Stimulated activated naive CD8-positive, alpha-beta T cell treated with anti-CD3 and anti-CD28 coated beads, Interleukin-15, amount 100 ng/mL, for 72 hours (primary cell): ENCODE measurements at regions not wholly inside any gene's neighbourhood (a gene's known extent, or its start where the extent isn't known, plus 50 kb on each side); places are given as distances from the start of the nearest gene placed in this dataset.
"Not testable (repeated sequence)": the region's sequence is repeated elsewhere in the genome, so short reads cannot be mapped to it uniquely, and the experiment has no call there.

Experiments
- ATAC-seq: fragments of 150-1000 bp; cut with Tn5 transposase; 2 replicates; pipeline ENCODE4 v1.10.0; 2021; ENCODE audit warnings: mild to moderate bottlenecking, moderate library complexity
- DNase-seq, 2 donors: peaks; one replicate each; pipeline ENCODE4 v3.0.0; 2021 to 2022
- H3K27ac Mint-ChIP-seq, 2 donors: one replicate each; pipeline ENCODE4 v1.8.0; 2022; ENCODE audit warnings: mild to moderate bottlenecking in 2 of 2, mixed read lengths in 2 of 2, moderate library complexity in 2 of 2
- H3K27me3 Mint-ChIP-seq: one replicate; pipeline ENCODE4 v1.8.0; 2022; ENCODE audit warnings: mixed read lengths
- H3K4me1 Mint-ChIP-seq: one replicate; pipeline ENCODE4 v1.8.0; 2022; ENCODE audit warnings: mild to moderate bottlenecking, mixed read lengths
- H3K4me3 Mint-ChIP-seq, 2 donors: one replicate each; pipeline ENCODE4 v1.8.0; 2022; ENCODE audit warnings: mild to moderate bottlenecking in 2 of 2, mixed read lengths in 2 of 2, moderate library complexity in 1 of 2
- H3K9me3 Mint-ChIP-seq, 2 donors: one replicate each; pipeline ENCODE4 v1.8.0; 2022; ENCODE audit warnings: mixed read lengths in 2 of 2

DNA sequence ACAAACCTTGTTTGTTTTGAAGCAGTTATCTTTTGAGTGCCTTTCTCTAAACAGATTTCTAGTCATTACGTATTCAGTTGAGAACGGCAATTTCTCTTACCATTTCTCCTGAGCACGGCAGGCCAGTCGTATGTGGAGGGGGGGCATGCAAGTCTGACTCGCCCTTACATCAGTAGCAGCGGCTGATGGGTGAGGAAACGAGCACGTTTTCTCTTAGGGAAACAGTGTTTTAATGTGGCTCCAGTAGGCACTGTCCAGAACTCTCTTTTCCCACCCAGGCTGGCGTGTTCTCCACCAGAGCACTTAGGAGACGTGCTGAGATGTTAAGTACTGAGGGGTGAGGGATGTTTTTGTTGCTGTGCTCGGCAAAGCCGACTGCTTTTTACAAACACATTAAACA lies 240.5 kb downstream of the STIM2 start:
- no peak overlapping the region for H3K4me3 Mint-ChIP-seq
- H3K27me3 Mint-ChIP-seq: peaks cover 25% of the 10 kb centered on the region
- no peak overlapping the region for H3K27ac Mint-ChIP-seq
- no peaks in the 10 kb centered on the region for H3K4me1 Mint-ChIP-seq
- ATAC-seq (no peak), DNase-seq (no peak)
- no peaks in the 10 kb centered on the region for H3K9me3 Mint-ChIP-seq

DNA sequence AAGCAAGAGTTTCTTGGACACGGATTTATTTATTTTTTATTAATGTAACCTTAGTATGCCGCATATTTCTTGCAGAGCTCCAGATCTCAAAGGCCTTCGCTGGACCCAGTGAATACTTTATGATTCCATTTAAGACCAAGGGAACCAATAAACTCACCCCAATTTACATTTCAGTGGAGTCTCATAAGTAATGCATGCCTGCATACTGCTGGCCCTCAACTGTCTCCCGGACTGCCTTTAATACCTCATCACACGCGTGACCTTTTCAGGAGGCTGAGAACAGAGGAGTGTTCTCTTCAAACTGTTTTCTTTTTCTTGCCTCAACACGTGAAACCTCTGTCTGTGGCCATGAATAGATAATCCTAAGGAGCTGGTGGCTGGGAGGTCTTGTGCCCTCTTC lies 240.9 kb downstream of the STIM2 start:
- no peak overlapping the region for H3K27ac Mint-ChIP-seq
- H3K9me3 Mint-ChIP-seq: no peaks in the 10 kb centered on the region
- no peaks in the 10 kb centered on the region for H3K4me1 Mint-ChIP-seq
- peaks cover 25% of the 10 kb centered on the region for H3K27me3 Mint-ChIP-seq
- ATAC-seq (no peak), DNase-seq (no peak)
- H3K4me3 Mint-ChIP-seq: no peak overlapping the region

DNA sequence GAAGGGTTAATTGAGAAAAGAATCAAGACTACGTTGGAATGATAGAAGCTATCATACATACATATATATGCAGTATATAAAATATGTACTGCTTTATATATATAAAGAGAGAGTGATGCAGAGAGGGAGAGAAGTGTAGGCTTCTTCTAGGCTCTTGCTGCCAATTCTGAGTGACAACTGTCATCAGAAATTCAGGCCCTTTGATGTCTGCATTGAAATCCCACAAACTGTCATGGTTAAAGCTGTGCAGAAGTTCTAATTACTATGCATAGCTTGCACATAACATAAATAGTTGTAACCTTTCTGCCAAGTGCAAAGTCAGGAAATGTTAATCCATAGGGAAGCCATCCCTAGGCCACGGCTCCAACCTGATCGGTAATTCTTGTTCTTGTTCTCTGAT lies 251.0 kb downstream of the STIM2 start:
- Mint-ChIP-seq H3K4me3 (no peak overlapping the region), H3K27me3 (no peaks in the 10 kb centered on the region), H3K4me1 (no peaks in the 10 kb centered on the region), H3K27ac (no peak overlapping the region), H3K9me3 (no peaks in the 10 kb centered on the region)
- ATAC-seq (no peak), DNase-seq (no peak)

DNA sequence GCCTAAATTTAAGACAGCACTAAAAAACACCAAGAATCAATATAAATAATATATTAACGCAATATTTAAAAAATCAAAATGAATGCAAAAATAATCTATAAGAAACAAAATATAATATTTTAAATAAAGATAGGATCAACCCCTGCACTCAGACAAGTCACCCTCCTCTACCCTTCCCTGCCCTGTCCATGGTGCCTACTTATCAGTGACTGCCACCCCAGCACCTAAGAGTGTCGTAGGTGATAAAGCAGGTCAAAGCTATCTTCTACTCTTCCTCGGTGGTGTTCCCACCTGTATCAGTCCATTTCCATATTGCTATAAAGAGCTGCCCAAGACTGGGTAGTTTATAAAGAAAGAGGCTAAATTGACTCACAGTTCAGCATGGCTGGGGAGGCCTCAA lies 251.9 kb downstream of the STIM2 start:
- no peak for DNase-seq
- Mint-ChIP-seq H3K9me3 (no peaks in the 10 kb centered on the region), H3K4me3 (no peak overlapping the region), H3K4me1 (no peaks in the 10 kb centered on the region), H3K27ac (no peak overlapping the region), H3K27me3 (no peaks in the 10 kb centered on the region)
- no peak for ATAC-seq

DNA sequence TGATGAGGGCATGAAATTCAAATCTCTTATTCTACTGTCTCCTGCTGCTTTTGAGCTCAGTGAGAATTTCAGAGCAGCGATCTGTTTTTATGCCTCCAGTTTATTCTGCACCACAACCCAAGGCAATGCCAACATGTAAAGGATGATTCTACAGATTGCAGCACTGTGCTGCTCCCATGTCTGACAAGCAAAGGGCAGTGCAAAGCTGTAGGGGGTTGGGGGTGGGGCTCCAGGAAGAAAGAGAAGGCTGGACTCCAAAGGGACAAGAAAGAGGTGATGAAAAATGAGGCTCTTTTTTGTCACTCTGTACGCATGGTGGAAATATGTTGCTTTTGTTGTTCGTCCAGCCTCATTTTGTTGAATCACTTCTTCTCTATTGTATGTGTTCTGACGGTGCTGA lies 254.6 kb downstream of the STIM2 start:
- Mint-ChIP-seq H3K27ac (no peak overlapping the region), H3K4me3 (no peak overlapping the region), H3K27me3 (no peaks in the 10 kb centered on the region), H3K9me3 (peaks cover 0 to under 1% of the 10 kb centered on the region in 2 donors), H3K4me1 (no peaks in the 10 kb centered on the region)
- ATAC-seq: no peak
- no peak for DNase-seq

DNA sequence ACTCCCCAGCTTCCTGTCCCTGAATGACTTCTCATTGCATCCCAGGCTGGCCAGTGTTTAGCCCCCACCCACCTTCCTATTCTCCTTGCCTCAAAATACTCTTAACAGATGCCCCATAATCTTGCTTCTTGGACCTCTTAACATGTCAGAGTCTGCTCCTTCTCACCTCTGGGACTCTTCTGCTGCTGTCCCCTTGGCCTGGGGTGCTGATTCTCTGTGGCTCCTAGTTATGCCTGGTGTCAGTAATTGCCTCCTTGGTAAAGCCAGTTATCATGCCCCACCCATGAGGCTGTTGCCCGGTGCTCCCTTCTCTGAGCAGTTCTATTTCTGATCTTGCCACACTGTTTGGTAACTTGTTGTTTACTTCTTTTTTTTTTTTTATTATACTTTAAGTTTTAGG lies 256.8 kb downstream of the STIM2 start:
- no peak for DNase-seq
- H3K27ac Mint-ChIP-seq: no peak overlapping the region

DNA sequence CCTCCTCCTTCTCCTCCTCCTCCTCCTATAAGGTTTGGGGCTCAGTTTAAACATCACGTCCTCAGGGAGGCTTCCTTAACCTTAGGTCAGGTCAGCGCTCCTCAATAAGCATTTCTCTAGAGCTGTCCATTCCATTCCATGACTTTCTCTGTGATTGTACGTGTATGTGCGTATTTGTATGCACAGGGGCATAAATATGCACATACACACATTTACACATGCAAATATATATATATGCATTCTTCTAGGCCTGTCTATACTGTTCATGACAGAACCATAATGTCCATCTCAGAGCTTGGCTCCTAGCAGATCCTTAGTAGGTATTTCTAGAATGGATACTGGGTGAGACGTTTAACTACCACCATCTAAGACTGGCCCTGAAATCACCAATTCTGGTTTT lies 258.6 kb downstream of the STIM2 start:
- ATAC-seq: no peak

More for the DNA sequence above, 256.8 kb downstream of the STIM2 start:
- no peaks in the 10 kb centered on the region for H3K4me1 Mint-ChIP-seq
- H3K9me3 Mint-ChIP-seq: peaks cover 0 to 6% of the 10 kb centered on the region in 2 donors
- no peak for ATAC-seq
- no peaks in the 10 kb centered on the region for H3K27me3 Mint-ChIP-seq
- H3K4me3 Mint-ChIP-seq: no peak overlapping the region

DNA sequence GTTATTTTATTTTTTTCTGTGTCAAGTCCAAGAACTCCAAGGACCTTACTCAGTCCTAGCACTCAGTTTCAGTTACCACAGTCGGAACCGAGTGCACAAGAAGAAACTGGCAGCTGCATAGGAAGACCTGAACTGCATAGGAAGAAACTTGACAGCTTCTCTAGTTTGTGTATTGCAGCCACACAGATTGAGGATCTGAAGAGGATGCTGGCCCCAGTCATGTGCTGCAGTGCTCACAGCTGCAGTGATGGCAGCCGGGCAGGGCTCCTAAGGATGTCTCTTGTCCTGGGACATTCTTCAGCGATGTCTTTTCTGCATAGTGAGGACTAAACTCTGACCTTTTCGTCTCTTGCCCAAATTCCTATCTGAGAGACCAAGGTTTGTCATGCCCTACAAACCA lies 261.2 kb downstream of the STIM2 start:
- no peaks in the 10 kb centered on the region for H3K27me3 Mint-ChIP-seq
- DNase-seq (no peak), ATAC-seq (no peak)
- H3K9me3 Mint-ChIP-seq: peaks cover 0 to 6% of the 10 kb centered on the region in 2 donors
- no peak overlapping the region for H3K27ac Mint-ChIP-seq
- H3K4me3 Mint-ChIP-seq: no peak overlapping the region
- no peaks in the 10 kb centered on the region for H3K4me1 Mint-ChIP-seq

More for the DNA sequence above, 258.6 kb downstream of the STIM2 start:
- H3K9me3 Mint-ChIP-seq: peaks cover 0 to 6% of the 10 kb centered on the region in 2 donors
- no peaks in the 10 kb centered on the region for H3K27me3 Mint-ChIP-seq
- no peaks in the 10 kb centered on the region for H3K4me1 Mint-ChIP-seq
- DNase-seq: no peak
- no peak overlapping the region for H3K4me3 Mint-ChIP-seq
- no peak overlapping the region for H3K27ac Mint-ChIP-seq

DNA sequence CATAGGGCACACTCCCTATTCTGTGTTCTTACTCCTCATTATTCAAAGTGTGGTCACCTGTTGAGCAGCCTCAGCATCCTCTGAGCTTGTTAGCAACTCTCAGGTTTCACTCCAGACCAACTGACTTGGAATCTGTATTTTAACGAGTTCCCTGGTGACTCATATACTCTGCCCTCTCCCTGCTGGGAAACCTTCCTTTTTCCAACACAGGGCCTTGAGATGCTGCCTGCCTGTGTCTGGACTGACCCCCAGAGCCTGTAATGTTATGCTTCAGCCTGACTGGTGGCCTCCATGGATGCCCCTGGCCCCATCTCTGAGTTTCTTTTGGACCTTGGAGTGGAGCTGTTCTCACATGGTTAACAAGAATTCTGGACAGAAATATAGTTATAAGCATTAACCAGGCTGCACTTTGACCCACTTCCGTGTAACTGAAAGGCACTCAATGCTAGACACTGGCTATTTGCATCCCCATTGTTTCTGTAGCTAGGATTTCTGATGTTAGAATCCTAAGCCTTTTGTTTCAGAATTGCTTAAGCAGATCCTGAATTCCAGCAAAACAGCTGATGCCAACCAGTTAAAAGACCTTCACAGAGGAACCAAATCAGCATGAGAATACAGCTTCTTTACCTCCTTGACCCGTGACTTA lies 262.6 kb downstream of the STIM2 start:
- Mint-ChIP-seq H3K9me3 (peaks cover 0 to 6% of the 10 kb centered on the region in 2 donors), H3K27ac (no peak overlapping the region), H3K4me3 (no peak overlapping the region), H3K4me1 (no peaks in the 10 kb centered on the region), H3K27me3 (no peaks in the 10 kb centered on the region)
- ATAC-seq (no peak), DNase-seq (no peak)

- no peak for ATAC-seq
Measured at GRCh38 chr4:27123769-27124124, 263.1 kb downstream of the STIM2 start.

GRCh38 chr4:27126895-27127294 lies 266.3 kb downstream of the STIM2 start:
- not testable (repeated sequence) for H3K27me3 Mint-ChIP-seq, H3K4me3 Mint-ChIP-seq, H3K9me3 Mint-ChIP-seq, H3K27ac Mint-ChIP-seq, ATAC-seq, DNase-seq, H3K4me1 Mint-ChIP-seq

More at GRCh38 chr4:27123769-27124124, 263.1 kb downstream of the STIM2 start:
- peaks cover 0 to 6% of the 10 kb centered on the region in 2 donors for H3K9me3 Mint-ChIP-seq
- no peak overlapping the region for H3K27ac Mint-ChIP-seq
- peaks cover 4% of the 10 kb centered on the region for H3K27me3 Mint-ChIP-seq
- no peak for DNase-seq
- H3K4me3 Mint-ChIP-seq: no peak overlapping the region
- no peaks in the 10 kb centered on the region for H3K4me1 Mint-ChIP-seq

GRCh38 chr4:27128443-27128842 lies 267.8 kb downstream of the STIM2 start:
- Mint-ChIP-seq H3K27ac (no peak overlapping the region), H3K9me3 (peaks cover 4 to 8% of the 10 kb centered on the region in 2 donors), H3K4me3 (no peak overlapping the region), H3K27me3 (peaks cover 10% of the 10 kb centered on the region), H3K4me1 (no peaks in the 10 kb centered on the region)
- no peak for DNase-seq
- ATAC-seq: no peak

- DNase-seq (no peak), ATAC-seq (no peak)
- peaks cover 10% of the 10 kb centered on the region for H3K27me3 Mint-ChIP-seq
- peaks cover 13 to 23% of the 10 kb centered on the region in 2 donors for H3K9me3 Mint-ChIP-seq
- no peak overlapping the region for H3K4me3 Mint-ChIP-seq
- H3K4me1 Mint-ChIP-seq: no peaks in the 10 kb centered on the region
- H3K27ac Mint-ChIP-seq: no peak overlapping the region
Measured at GRCh38 chr4:27129871-27130366, 269.3 kb downstream of the STIM2 start.

DNA sequence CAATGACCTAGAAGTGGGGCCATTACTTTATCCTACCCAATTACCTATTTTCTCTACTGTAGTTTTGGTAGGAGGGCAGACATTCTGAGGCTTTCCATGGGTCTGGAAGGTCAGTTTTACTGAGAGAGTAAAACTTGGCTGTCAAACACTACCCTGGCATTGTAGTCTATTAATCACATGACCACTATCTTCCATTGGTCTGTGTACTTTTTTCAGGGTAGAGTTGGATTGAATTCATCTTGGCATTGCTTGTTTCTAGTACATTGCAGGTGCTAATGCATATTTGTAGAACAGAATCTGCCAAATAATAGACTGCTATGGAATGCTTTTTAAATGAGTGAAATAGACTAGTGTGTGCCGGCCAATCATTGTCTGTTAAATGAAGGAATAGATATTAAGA lies 271.9 kb downstream of the STIM2 start:
- ATAC-seq: no peak
- no peak for DNase-seq
- peaks cover 10% of the 10 kb centered on the region for H3K27me3 Mint-ChIP-seq
- H3K4me1 Mint-ChIP-seq: no peaks in the 10 kb centered on the region
- H3K27ac Mint-ChIP-seq: no peak overlapping the region
- peaks cover 13 to 25% of the 10 kb centered on the region in 2 donors for H3K9me3 Mint-ChIP-seq
- H3K4me3 Mint-ChIP-seq: no peak overlapping the region

- H3K4me3 Mint-ChIP-seq: no peak overlapping the region
- no peak for ATAC-seq
Measured at GRCh38 chr4:27140486-27140885, 279.8 kb downstream of the STIM2 start.

GRCh38 chr4:27141530-27141929 lies 280.9 kb downstream of the STIM2 start:
- Mint-ChIP-seq H3K27me3 (peaks cover 6% of the 10 kb centered on the region), H3K4me3 (no peak overlapping the region), H3K4me1 (no peaks in the 10 kb centered on the region), H3K27ac (no peak overlapping the region), H3K9me3 (peaks cover 0 to 9% of the 10 kb centered on the region in 2 donors)
- no peak for ATAC-seq
- no peak for DNase-seq

More at GRCh38 chr4:27140486-27140885, 279.8 kb downstream of the STIM2 start:
- Mint-ChIP-seq H3K9me3 (no peaks in the 10 kb centered on the region), H3K27me3 (no peaks in the 10 kb centered on the region), H3K27ac (no peak overlapping the region), H3K4me1 (no peaks in the 10 kb centered on the region)
- no peak for DNase-seq

DNA sequence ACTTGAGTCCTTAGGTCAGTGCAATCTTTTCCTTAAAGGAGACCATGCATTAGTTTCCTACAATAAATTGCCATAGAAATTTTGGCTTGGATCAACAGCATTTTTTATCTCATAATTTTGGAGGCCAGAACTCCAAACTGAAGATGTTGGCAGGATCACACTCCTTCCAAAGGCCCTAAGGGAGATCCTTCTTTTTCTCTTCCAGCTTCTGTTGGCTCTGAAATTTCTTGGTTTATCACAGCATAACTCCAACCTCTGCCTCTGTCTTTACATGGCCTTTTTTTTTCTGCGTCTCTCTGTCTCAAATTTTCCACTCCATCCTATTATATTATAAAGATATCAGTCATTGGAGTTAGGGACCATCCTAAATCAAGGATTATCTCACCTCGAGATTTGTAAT lies 282.2 kb downstream of the STIM2 start:
- no peaks in the 10 kb centered on the region for H3K4me1 Mint-ChIP-seq
- ATAC-seq (no peak), DNase-seq (no peak)
- H3K9me3 Mint-ChIP-seq: peaks cover 5 to 20% of the 10 kb centered on the region in 2 donors
- H3K4me3 Mint-ChIP-seq: no peak overlapping the region
- peaks cover 6% of the 10 kb centered on the region for H3K27me3 Mint-ChIP-seq
- no peak overlapping the region for H3K27ac Mint-ChIP-seq
